ENCODE measurements at regions not wholly inside any gene's neighbourhood (a gene's known extent, or its start where the extent isn't known, plus 50 kb on each side); places are given as distances from the start of the nearest gene placed in this dataset.

GRCh38 chr21:31489014-31489413 lies 145.0 kb upstream of the TIAM1 start:
- no peak for DNase-seq
- TF ChIP-seq GATA1 (IDR thresholded peaks at IDR 0.05; ENCODE audit: low read depth, low read length) (no peak), POLR2A (IDR thresholded peaks at IDR 0.05; ENCODE audit: low read length) (no peak)

GRCh38 chr21:31484219-31484618 lies 140.2 kb upstream of the TIAM1 start:
- DNase-seq = no peak
- TF ChIP-seq GATA1 (IDR thresholded peaks at IDR 0.05; ENCODE audit: low read depth, low read length) = no peak

GRCh38 chr21:31483146-31483545 lies 139.1 kb upstream of the TIAM1 start:
- TF ChIP-seq POLR2A (IDR thresholded peaks at IDR 0.05; ENCODE audit: low read length) (no peak), GATA1 (IDR thresholded peaks at IDR 0.05; ENCODE audit: low read depth, low read length) (no peak)
- no peak for DNase-seq

- TF ChIP-seq POLR2A (IDR thresholded peaks at IDR 0.05; ENCODE audit: low read length) = no peak
- no peak for TF ChIP-seq GATA1 (IDR thresholded peaks at IDR 0.05; ENCODE audit: low read depth, low read length)
- no peak for DNase-seq
Measured at GRCh38 chr21:31482460-31482859, 138.4 kb upstream of the TIAM1 start.

GRCh38 chr21:31480228-31480627 lies 136.2 kb upstream of the TIAM1 start:
- TF ChIP-seq GATA1 (IDR thresholded peaks at IDR 0.05; ENCODE audit: low read depth, low read length) (no peak), POLR2A (IDR thresholded peaks at IDR 0.05; ENCODE audit: low read length) (no peak)
- no peak for DNase-seq

- TF ChIP-seq GATA1 (IDR thresholded peaks at IDR 0.05; ENCODE audit: low read depth, low read length) = no peak
- no peak for TF ChIP-seq POLR2A (IDR thresholded peaks at IDR 0.05; ENCODE audit: low read length)
- no peak for DNase-seq
Measured at GRCh38 chr21:31479714-31480113, 135.7 kb upstream of the TIAM1 start.

GRCh38 chr21:31479222-31479621 lies 135.2 kb upstream of the TIAM1 start:
- TF ChIP-seq GATA1 (IDR thresholded peaks at IDR 0.05; ENCODE audit: low read depth, low read length) (no peak), POLR2A (IDR thresholded peaks at IDR 0.05; ENCODE audit: low read length) (no peak)
- DNase-seq = no peak

GRCh38 chr21:31476263-31477022 lies 132.4 kb upstream of the TIAM1 start:
- TF ChIP-seq POLR2A (IDR thresholded peaks at IDR 0.05; ENCODE audit: low read length) (no peak), GATA1 (IDR thresholded peaks at IDR 0.05; ENCODE audit: low read depth, low read length) (no peak)
- DNase-seq = no peak

- TF ChIP-seq GATA1 (IDR thresholded peaks at IDR 0.05; ENCODE audit: low read depth, low read length) (no peak), POLR2A (IDR thresholded peaks at IDR 0.05; ENCODE audit: low read length) (no peak)
Measured at GRCh38 chr21:31475223-31475622, 131.2 kb upstream of the TIAM1 start.

GRCh38 chr21:31473685-31474345 lies 129.8 kb upstream of the TIAM1 start:
- no peak for DNase-seq
- TF ChIP-seq POLR2A (IDR thresholded peaks at IDR 0.05; ENCODE audit: low read length) (no peak), GATA1 (IDR thresholded peaks at IDR 0.05; ENCODE audit: low read depth, low read length) (no peak)

More at GRCh38 chr21:31475223-31475622, 131.2 kb upstream of the TIAM1 start:
- no peak for DNase-seq

- no peak for TF ChIP-seq POLR2A (IDR thresholded peaks at IDR 0.05; ENCODE audit: low read length)
- TF ChIP-seq GATA1 (IDR thresholded peaks at IDR 0.05; ENCODE audit: low read depth, low read length) = no peak
Measured at GRCh38 chr21:31471865-31472264, 127.8 kb upstream of the TIAM1 start.

GRCh38 chr21:31470896-31471694 lies 127.0 kb upstream of the TIAM1 start:
- TF ChIP-seq GATA1 (IDR thresholded peaks at IDR 0.05; ENCODE audit: low read depth, low read length) = no peak
- no peak for TF ChIP-seq POLR2A (IDR thresholded peaks at IDR 0.05; ENCODE audit: low read length)
- no peak for DNase-seq

More at GRCh38 chr21:31471865-31472264, 127.8 kb upstream of the TIAM1 start:
- DNase-seq = no peak

- TF ChIP-seq GATA1 (IDR thresholded peaks at IDR 0.05; ENCODE audit: low read depth, low read length) (no peak), POLR2A (IDR thresholded peaks at IDR 0.05; ENCODE audit: low read length) (no peak)
- DNase-seq = no peak
Measured at GRCh38 chr21:31460980-31461379, 116.9 kb upstream of the TIAM1 start.

- no peak for DNase-seq
- no peak for TF ChIP-seq POLR2A (IDR thresholded peaks at IDR 0.05; ENCODE audit: low read length)
- no peak for TF ChIP-seq GATA1 (IDR thresholded peaks at IDR 0.05; ENCODE audit: low read depth, low read length)
Measured at GRCh38 chr21:31459457-31459856, 115.4 kb upstream of the TIAM1 start.

Measured in erythroblast (primary cell).